ENCODE measurements at regions not wholly inside any gene's neighbourhood (a gene's known extent, or its start where the extent isn't known, plus 50 kb on each side); places are given as distances from the start of the nearest gene placed in this dataset.

DNA sequence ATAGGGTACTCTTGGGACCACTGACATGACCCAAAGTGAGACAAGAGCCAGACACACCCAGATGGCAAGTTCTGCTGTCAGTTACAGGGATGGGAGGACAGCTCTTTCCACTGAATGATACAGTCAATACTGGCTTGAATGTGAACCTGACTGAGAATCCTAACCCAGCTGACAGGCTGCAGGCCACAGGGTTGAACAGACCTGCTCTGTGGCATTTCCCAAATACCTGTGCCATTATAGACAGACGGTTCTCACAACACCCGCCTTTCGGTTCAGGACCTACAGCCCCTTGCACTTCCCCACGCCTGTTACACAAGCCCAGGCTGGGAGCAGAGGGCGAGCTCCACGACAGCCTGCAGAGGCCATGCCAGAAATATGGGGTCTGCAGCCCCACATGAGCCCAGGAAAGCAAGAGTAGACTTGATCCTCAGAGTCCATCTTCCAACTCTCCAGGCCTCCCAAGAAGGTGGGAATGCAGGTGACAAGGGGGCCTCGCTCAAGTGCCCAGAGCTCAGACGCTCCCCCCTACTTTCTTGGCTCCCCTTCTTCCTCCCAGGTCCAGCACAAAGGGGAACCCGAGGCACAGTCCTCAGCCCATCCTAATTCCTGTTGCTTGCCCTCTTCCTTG, 314.3 kb downstream of the SOX9 start:
- no peaks in the 10 kb centered on the region for H3K36me3 ChIP-seq (ENCODE audit: control insufficient read depth, insufficient read depth, low read length)
- H3K4me2 ChIP-seq (ENCODE audit: extremely low read depth, insufficient read depth, low read length): no peak overlapping the region
- no peaks in the 10 kb centered on the region for H4K20me1 ChIP-seq (ENCODE audit: control insufficient read depth, extremely low read depth, insufficient read depth, low read length)
- H3K79me2 ChIP-seq (ENCODE audit: control insufficient read depth, insufficient read depth, low read length): no peaks in the 10 kb centered on the region
- no peaks in the 10 kb centered on the region for H3K4me1 ChIP-seq (ENCODE audit: control insufficient read depth, extremely low read depth, insufficient read depth, low read length)
- no peak overlapping the region for H2AFZ ChIP-seq (ENCODE audit: low read length)
- H3K9me3 ChIP-seq (ENCODE audit: control insufficient read depth, insufficient read depth, low read depth, low read length): no peaks in the 10 kb centered on the region
- no peak overlapping the region for H3K4me3 ChIP-seq (replicated peaks in 1 of 4; ENCODE audit: control extremely low read depth in 1 of 4, insufficient read depth in 1 of 4, low read depth in 3 of 4, low read length in 4 of 4)
- no peak overlapping the region for H3K9ac ChIP-seq (ENCODE audit: insufficient read depth, low read length)
- H3K27me3 ChIP-seq (ENCODE audit: control insufficient read depth, insufficient read depth, low read length): no peaks in the 10 kb centered on the region
- H3K27ac ChIP-seq (ENCODE audit: insufficient read depth, low read length): no peak overlapping the region
- TF ChIP-seq, protein P1, sequence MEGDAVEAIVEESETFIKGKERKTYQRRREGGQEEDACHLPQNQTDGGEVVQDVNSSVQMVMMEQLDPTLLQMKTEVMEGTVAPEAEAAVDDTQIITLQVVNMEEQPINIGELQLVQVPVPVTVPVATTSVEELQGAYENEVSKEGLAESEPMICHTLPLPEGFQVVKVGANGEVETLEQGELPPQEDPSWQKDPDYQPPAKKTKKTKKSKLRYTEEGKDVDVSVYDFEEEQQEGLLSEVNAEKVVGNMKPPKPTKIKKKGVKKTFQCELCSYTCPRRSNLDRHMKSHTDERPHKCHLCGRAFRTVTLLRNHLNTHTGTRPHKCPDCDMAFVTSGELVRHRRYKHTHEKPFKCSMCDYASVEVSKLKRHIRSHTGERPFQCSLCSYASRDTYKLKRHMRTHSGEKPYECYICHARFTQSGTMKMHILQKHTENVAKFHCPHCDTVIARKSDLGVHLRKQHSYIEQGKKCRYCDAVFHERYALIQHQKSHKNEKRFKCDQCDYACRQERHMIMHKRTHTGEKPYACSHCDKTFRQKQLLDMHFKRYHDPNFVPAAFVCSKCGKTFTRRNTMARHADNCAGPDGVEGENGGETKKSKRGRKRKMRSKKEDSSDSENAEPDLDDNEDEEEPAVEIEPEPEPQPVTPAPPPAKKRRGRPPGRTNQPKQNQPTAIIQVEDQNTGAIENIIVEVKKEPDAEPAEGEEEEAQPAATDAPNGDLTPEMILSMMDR (conservative IDR thresholded peaks at IDR 0.05 in 1 of 2, IDR thresholded peaks at IDR 0.05 in 1 of 2; ENCODE audit: low read depth in 1 of 2, low read length in 2 of 2): no peak
- TF ChIP-seq EZH2 (IDR thresholded peaks at IDR 0.05; ENCODE audit: low read length, missing control alignments): no peak
- no peak for DNase-seq (ENCODE audit: low read depth in 2 of 2)

GRCh38 chr17:72438783-72439182, 318.0 kb downstream of the SOX9 start:
- Histone ChIP-seq H3K9me3 (ENCODE audit: control insufficient read depth, insufficient read depth, low read depth, low read length) (no peaks in the 10 kb centered on the region), H4K20me1 (ENCODE audit: control insufficient read depth, extremely low read depth, insufficient read depth, low read length) (no peaks in the 10 kb centered on the region), H3K4me2 (ENCODE audit: extremely low read depth, insufficient read depth, low read length) (no peak overlapping the region), H2AFZ (ENCODE audit: low read length) (no peak overlapping the region), H3K4me1 (ENCODE audit: control insufficient read depth, extremely low read depth, insufficient read depth, low read length) (no peaks in the 10 kb centered on the region), H3K27me3 (ENCODE audit: control insufficient read depth, insufficient read depth, low read length) (no peaks in the 10 kb centered on the region), H3K4me3 (replicated peaks in 1 of 4; ENCODE audit: control extremely low read depth in 1 of 4, insufficient read depth in 1 of 4, low read depth in 3 of 4, low read length in 4 of 4) (no peak overlapping the region), H3K79me2 (ENCODE audit: control insufficient read depth, insufficient read depth, low read length) (no peaks in the 10 kb centered on the region), H3K9ac (ENCODE audit: insufficient read depth, low read length) (no peak overlapping the region), H3K27ac (ENCODE audit: insufficient read depth, low read length) (no peak overlapping the region), H3K36me3 (ENCODE audit: control insufficient read depth, insufficient read depth, low read length) (no peaks in the 10 kb centered on the region)
- TF ChIP-seq, protein P1 (conservative IDR thresholded peaks at IDR 0.05 in 1 of 2, IDR thresholded peaks at IDR 0.05 in 1 of 2; ENCODE audit: low read depth in 1 of 2, low read length in 2 of 2): no peak
- no peak for TF ChIP-seq EZH2 (IDR thresholded peaks at IDR 0.05; ENCODE audit: low read length, missing control alignments)
- DNase-seq (ENCODE audit: low read depth in 2 of 2): no peak

DNA sequence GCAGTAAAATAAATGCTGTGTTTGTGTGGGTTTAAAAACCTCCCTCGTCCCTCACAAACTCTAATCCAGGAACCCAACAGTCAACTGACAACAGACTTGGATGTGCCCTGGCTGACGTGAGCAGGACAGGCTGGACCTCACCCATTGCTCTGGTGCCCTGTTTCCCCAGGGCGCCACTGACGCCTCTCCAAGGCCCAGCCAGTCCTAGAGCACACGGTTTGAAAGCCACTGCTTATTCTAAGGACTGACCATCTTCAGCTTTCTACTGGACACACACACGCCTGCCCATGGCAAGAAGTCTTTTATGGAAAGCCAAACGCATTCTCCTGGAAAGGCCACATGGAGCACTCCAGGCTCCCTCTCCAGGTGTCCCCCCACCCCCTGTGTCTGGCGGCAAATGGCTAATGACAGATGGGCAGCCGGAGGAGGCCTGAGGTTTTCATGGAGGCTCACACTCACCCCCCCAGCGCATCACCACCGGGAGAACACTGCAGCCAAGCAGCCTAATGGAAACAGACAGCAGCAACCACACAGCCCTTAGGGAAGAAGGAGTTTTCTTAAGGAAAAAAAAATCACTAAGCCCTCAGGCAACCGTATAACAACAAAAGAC, 319.2 kb downstream of the SOX9 start:
- H4K20me1 ChIP-seq (ENCODE audit: control insufficient read depth, extremely low read depth, insufficient read depth, low read length): no peaks in the 10 kb centered on the region
- H2AFZ ChIP-seq (ENCODE audit: low read length): no peak overlapping the region
- H3K4me2 ChIP-seq (ENCODE audit: extremely low read depth, insufficient read depth, low read length): no peak overlapping the region
- H3K4me3 ChIP-seq (replicated peaks in 1 of 4; ENCODE audit: control extremely low read depth in 1 of 4, insufficient read depth in 1 of 4, low read depth in 3 of 4, low read length in 4 of 4): no peak overlapping the region
- DNase-seq (ENCODE audit: low read depth in 2 of 2): no peak
- no peaks in the 10 kb centered on the region for H3K4me1 ChIP-seq (ENCODE audit: control insufficient read depth, extremely low read depth, insufficient read depth, low read length)
- H3K36me3 ChIP-seq (ENCODE audit: control insufficient read depth, insufficient read depth, low read length): no peaks in the 10 kb centered on the region
- no peaks in the 10 kb centered on the region for H3K27me3 ChIP-seq (ENCODE audit: control insufficient read depth, insufficient read depth, low read length)
- no peak overlapping the region for H3K9ac ChIP-seq (ENCODE audit: insufficient read depth, low read length)
- TF ChIP-seq, protein P1 (conservative IDR thresholded peaks at IDR 0.05 in 1 of 2, IDR thresholded peaks at IDR 0.05 in 1 of 2; ENCODE audit: low read depth in 1 of 2, low read length in 2 of 2): no peak
- TF ChIP-seq EZH2 (IDR thresholded peaks at IDR 0.05; ENCODE audit: low read length, missing control alignments): no peak
- H3K9me3 ChIP-seq (ENCODE audit: control insufficient read depth, insufficient read depth, low read depth, low read length): no peaks in the 10 kb centered on the region
- H3K79me2 ChIP-seq (ENCODE audit: control insufficient read depth, insufficient read depth, low read length): no peaks in the 10 kb centered on the region
- H3K27ac ChIP-seq (ENCODE audit: insufficient read depth, low read length): no peak overlapping the region

Measured in fibroblast of lung (primary cell).